SK-MEL-5 (cell line): ENCODE measurements at regions not wholly inside any gene's neighbourhood (a gene's known extent, or its start where the extent isn't known, plus 50 kb on each side); places are given as distances from the start of the nearest gene placed in this dataset.
"Not testable (repeated sequence)": the region's sequence is repeated elsewhere in the genome, so short reads cannot be mapped to it uniquely, and the experiment has no call there.

Experiments
- DNase-seq: peaks from one replicate; pipeline ENCODE4 v3.0.0-alpha.2; 2016; ENCODE audit warnings: low read depth, low spot score
- in situ Hi-C: cut with HindIII; loops from 2 replicates; pipeline ENCODE4 v1.10.0; 2016; ENCODE audit warnings: low sequenced_read_pairs, high pct_unique_total_duplicates, low pct_unique_long_range_greater_than_20kb

GRCh38 chr2:14746133-14746532, 113.6 kb downstream of the LRATD1 start:
- no peak for DNase-seq
- in situ Hi-C loops, result no loop called here

GRCh38 chr2:14747447-14747846, 114.9 kb downstream of the LRATD1 start:
- in situ Hi-C loops, result no loop called here

GRCh38 chr2:14749884-14750283, 117.4 kb downstream of the LRATD1 start:
- in situ Hi-C loops, result no loop called here
- no peak for DNase-seq

More at GRCh38 chr2:14747447-14747846, 114.9 kb downstream of the LRATD1 start:
- DNase-seq, result no peak

- in situ Hi-C loops, result no loop called here
- DNase-seq, result no peak
Observed at GRCh38 chr2:14750433-14750832, 117.9 kb downstream of the LRATD1 start.

- in situ Hi-C loops, result no loop called here
- DNase-seq, result no peak
Observed at GRCh38 chr2:14751581-14751980, 119.1 kb downstream of the LRATD1 start.

GRCh38 chr2:14752295-14752694, 119.8 kb downstream of the LRATD1 start:
- in situ Hi-C loops, result no loop called here
- DNase-seq, result no peak

- in situ Hi-C loops, result no loop called here
- DNase-seq, result no peak
Observed at GRCh38 chr2:14756122-14756541, 123.6 kb downstream of the LRATD1 start.

GRCh38 chr2:14756981-14757657, 124.6 kb downstream of the LRATD1 start:
- DNase-seq, result no peak
- in situ Hi-C loops, result no loop called here

GRCh38 chr2:14759082-14759481, 126.6 kb downstream of the LRATD1 start:
- DNase-seq, result no peak
- in situ Hi-C loops, result no loop called here

GRCh38 chr2:14760169-14760568, 127.7 kb downstream of the LRATD1 start:
- in situ Hi-C loops, result no loop called here
- no peak for DNase-seq

- DNase-seq, result no peak
- in situ Hi-C loops, result no loop called here
Observed at GRCh38 chr2:14761118-14761517, 128.6 kb downstream of the LRATD1 start.

GRCh38 chr2:14773696-14774095, 141.2 kb downstream of the LRATD1 start:
- DNase-seq, result no peak
- in situ Hi-C loops, result no loop called here

- no peak for DNase-seq
- in situ Hi-C loops, result no loop called here
Observed at GRCh38 chr2:14774436-14774968, 142.0 kb downstream of the LRATD1 start.

GRCh38 chr2:14776216-14776615, 143.7 kb downstream of the LRATD1 start:
- in situ Hi-C loops, result no loop called here
- no peak for DNase-seq

GRCh38 chr2:14778015-14778414, 145.5 kb downstream of the LRATD1 start:
- in situ Hi-C loops, result no loop called here
- DNase-seq, result no peak

GRCh38 chr2:14779252-14779651, 146.7 kb downstream of the LRATD1 start:
- in situ Hi-C loops, result no loop called here
- DNase-seq, result no peak

GRCh38 chr2:14781142-14781541, 148.6 kb downstream of the LRATD1 start:
- in situ Hi-C loops, result no loop called here
- DNase-seq, result no peak

GRCh38 chr2:14788814-14789213, 156.3 kb downstream of the LRATD1 start:
- in situ Hi-C loops, DNase-seq: not testable (repeated sequence)

- in situ Hi-C loops, result no loop called here
- DNase-seq, result no peak
Observed at GRCh38 chr2:14790041-14790640, 157.6 kb downstream of the LRATD1 start.
